ENCODE measurements at regions not wholly inside any gene's neighbourhood (a gene's known extent, or its start where the extent isn't known, plus 50 kb on each side); places are given as distances from the start of the nearest gene placed in this dataset.

DNA sequence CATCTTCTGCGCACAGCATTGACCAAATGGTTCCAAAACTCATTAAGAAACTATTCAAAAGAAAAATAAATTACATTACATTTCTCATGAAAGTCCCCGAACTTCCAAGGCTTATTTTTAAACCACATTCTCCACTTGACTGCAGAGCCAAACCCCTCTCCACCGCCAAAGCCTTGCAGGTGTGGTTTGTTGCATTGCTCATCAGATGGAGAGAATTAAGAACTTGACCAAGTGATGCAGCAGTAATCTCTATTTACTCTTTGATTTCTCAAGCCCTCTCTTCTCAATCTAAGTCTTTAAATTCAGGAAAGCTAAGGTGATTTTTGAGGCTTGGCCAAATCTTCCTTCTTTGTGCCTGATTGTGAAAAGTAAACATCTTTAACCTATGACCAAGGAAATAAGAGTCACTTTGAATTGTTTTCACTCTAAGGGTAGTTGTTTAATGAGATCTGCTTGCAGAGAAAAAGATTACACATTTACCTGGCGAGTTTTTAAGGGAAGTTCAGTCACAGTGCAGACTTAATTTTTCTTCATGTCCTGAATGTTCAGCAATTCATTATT lies 290.5 kb upstream of the ITGA1 start:
- TF ChIP-seq EZH2 (optimal IDR thresholded peaks at IDR 0.05; ENCODE audit: low read depth, low read length) (no peak), EZH2phosphoT487 (IDR thresholded peaks at IDR 0.05; ENCODE audit: low read length) (no peak)
- TF ChIP-seq, protein P1, sequence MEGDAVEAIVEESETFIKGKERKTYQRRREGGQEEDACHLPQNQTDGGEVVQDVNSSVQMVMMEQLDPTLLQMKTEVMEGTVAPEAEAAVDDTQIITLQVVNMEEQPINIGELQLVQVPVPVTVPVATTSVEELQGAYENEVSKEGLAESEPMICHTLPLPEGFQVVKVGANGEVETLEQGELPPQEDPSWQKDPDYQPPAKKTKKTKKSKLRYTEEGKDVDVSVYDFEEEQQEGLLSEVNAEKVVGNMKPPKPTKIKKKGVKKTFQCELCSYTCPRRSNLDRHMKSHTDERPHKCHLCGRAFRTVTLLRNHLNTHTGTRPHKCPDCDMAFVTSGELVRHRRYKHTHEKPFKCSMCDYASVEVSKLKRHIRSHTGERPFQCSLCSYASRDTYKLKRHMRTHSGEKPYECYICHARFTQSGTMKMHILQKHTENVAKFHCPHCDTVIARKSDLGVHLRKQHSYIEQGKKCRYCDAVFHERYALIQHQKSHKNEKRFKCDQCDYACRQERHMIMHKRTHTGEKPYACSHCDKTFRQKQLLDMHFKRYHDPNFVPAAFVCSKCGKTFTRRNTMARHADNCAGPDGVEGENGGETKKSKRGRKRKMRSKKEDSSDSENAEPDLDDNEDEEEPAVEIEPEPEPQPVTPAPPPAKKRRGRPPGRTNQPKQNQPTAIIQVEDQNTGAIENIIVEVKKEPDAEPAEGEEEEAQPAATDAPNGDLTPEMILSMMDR (IDR thresholded peaks at IDR 0.05; ENCODE audit: low read length), result no peak
